ENCODE measurements at regions not wholly inside any gene's neighbourhood (a gene's known extent, or its start where the extent isn't known, plus 50 kb on each side); places are given as distances from the start of the nearest gene placed in this dataset.

DNA sequence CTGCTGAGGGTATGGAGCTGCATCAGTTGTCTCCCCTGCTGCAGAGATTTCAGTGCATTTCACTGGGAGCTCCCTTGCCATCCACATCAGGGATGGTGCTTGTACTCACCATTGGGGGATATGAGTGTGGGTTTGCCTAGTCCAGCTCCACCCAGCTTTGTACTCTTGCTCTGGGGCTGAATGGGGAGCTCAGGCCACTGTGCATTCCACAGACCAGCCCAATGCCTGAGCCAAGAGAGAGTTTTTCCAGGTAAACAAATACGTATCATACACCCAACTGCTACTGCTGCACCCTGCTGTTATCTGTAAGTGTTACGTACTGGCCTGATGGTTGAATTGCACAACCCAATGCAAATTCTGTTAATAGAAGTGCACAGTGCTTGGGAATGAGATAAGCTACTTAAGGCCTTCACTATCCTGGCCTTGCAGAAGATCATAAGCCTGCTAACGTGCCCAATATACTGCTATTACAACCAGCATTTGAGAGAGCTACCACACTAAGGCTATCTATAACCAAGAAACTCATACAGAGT, 205.0 kb upstream of the DMD start:
- dilution Hi-C loops (cut with MboI; ENCODE audit: extremely low pct_ligation_motif_present, low sequenced_read_pairs) = no loop called here
- Histone ChIP-seq H3K27ac (ENCODE audit: control insufficient read depth, insufficient read depth, low read length) (no peak overlapping the region), H3K79me2 (ENCODE audit: control insufficient read depth, insufficient read depth, low read length) (no peaks in the 10 kb centered on the region), H4K20me1 (ENCODE audit: control insufficient read depth, extremely low read depth, insufficient read depth, low read length) (no peaks in the 10 kb centered on the region), H3K36me3 (ENCODE audit: control insufficient read depth in 2 of 2, extremely low read depth in 1 of 2, insufficient read depth in 2 of 2, low read length in 2 of 2) (no peaks in the 10 kb centered on the region), H3K4me1 (ENCODE audit: control insufficient read depth, extremely low read depth, insufficient read depth, low read length) (no peaks in the 10 kb centered on the region), H3K9ac (ENCODE audit: control insufficient read depth, extremely low read depth, insufficient read depth, low read length) (no peak overlapping the region), H2AFZ (ENCODE audit: control insufficient read depth, low read length) (no peak overlapping the region), H3K9me1 (ENCODE audit: control insufficient read depth, extremely low read depth, insufficient read depth, low read length) (no peaks in the 10 kb centered on the region), H3K27me3 (ENCODE audit: control insufficient read depth, extremely low read depth, insufficient read depth, low read length) (no peaks in the 10 kb centered on the region), H3K4me3 (ENCODE audit: control insufficient read depth in 2 of 3, extremely low read depth in 1 of 3, insufficient read depth in 2 of 3, low read depth in 1 of 3, low read length in 3 of 3) (no peak overlapping the region), H3K9me3 (ENCODE audit: control insufficient read depth, low read depth, low read length) (no peaks in the 10 kb centered on the region), H3K4me2 (ENCODE audit: control insufficient read depth, extremely low read depth, insufficient read depth, low read depth, low read length) (no peak overlapping the region)
- FAIRE-seq (no peak), DNase-seq (ENCODE audit: low read depth, low spot score) (no peak)
- TF ChIP-seq, protein P1, sequence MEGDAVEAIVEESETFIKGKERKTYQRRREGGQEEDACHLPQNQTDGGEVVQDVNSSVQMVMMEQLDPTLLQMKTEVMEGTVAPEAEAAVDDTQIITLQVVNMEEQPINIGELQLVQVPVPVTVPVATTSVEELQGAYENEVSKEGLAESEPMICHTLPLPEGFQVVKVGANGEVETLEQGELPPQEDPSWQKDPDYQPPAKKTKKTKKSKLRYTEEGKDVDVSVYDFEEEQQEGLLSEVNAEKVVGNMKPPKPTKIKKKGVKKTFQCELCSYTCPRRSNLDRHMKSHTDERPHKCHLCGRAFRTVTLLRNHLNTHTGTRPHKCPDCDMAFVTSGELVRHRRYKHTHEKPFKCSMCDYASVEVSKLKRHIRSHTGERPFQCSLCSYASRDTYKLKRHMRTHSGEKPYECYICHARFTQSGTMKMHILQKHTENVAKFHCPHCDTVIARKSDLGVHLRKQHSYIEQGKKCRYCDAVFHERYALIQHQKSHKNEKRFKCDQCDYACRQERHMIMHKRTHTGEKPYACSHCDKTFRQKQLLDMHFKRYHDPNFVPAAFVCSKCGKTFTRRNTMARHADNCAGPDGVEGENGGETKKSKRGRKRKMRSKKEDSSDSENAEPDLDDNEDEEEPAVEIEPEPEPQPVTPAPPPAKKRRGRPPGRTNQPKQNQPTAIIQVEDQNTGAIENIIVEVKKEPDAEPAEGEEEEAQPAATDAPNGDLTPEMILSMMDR (optimal IDR thresholded peaks at IDR 0.05 in 1 of 3, IDR thresholded peaks at IDR 0.05 in 1 of 3, conservative IDR thresholded peaks at IDR 0.05 in 1 of 3; ENCODE audit: extremely low read depth in 1 of 3, insufficient read depth in 2 of 3, low read length in 3 of 3) = no peak
- no peak for TF ChIP-seq EZH2 (IDR thresholded peaks at IDR 0.05; ENCODE audit: low read length)

DNA sequence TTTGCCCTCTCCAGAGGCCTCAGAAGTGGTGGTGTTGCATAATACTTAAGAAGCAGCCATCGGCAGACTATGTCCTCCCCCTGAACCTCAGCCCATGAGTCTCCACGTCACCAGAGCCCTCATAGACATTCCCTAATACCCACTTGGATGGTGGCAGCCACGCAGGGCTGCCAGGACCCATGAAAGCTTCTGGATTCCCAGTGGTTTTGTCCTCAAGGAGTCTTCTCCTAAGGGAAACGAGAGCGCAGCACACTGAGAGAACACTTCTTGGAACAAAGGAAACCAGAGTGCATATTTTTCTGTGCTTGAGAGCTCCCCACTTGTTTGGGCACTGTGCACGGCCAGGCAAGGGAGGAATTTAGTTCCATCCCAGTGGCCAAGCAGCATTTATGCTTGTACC, 204.1 kb upstream of the DMD start:
- H3K9me3 ChIP-seq (ENCODE audit: control insufficient read depth, low read depth, low read length) = no peaks in the 10 kb centered on the region
- no peaks in the 10 kb centered on the region for H3K36me3 ChIP-seq (ENCODE audit: control insufficient read depth in 2 of 2, extremely low read depth in 1 of 2, insufficient read depth in 2 of 2, low read length in 2 of 2)
- no peak for FAIRE-seq
- dilution Hi-C loops (cut with MboI; ENCODE audit: extremely low pct_ligation_motif_present, low sequenced_read_pairs) = no loop called here
- no peak overlapping the region for H3K27ac ChIP-seq (ENCODE audit: control insufficient read depth, insufficient read depth, low read length)
- no peak overlapping the region for H2AFZ ChIP-seq (ENCODE audit: control insufficient read depth, low read length)
- no peak overlapping the region for H3K9ac ChIP-seq (ENCODE audit: control insufficient read depth, extremely low read depth, insufficient read depth, low read length)
- H3K27me3 ChIP-seq (ENCODE audit: control insufficient read depth, extremely low read depth, insufficient read depth, low read length) = no peaks in the 10 kb centered on the region
- DNase-seq (ENCODE audit: low read depth, low spot score) = no peak
- no peak overlapping the region for H3K4me2 ChIP-seq (ENCODE audit: control insufficient read depth, extremely low read depth, insufficient read depth, low read depth, low read length)
- H4K20me1 ChIP-seq (ENCODE audit: control insufficient read depth, extremely low read depth, insufficient read depth, low read length) = no peaks in the 10 kb centered on the region
- no peaks in the 10 kb centered on the region for H3K4me1 ChIP-seq (ENCODE audit: control insufficient read depth, extremely low read depth, insufficient read depth, low read length)
- no peaks in the 10 kb centered on the region for H3K79me2 ChIP-seq (ENCODE audit: control insufficient read depth, insufficient read depth, low read length)
- no peak for TF ChIP-seq EZH2 (IDR thresholded peaks at IDR 0.05; ENCODE audit: low read length)
- TF ChIP-seq, protein P1 (optimal IDR thresholded peaks at IDR 0.05 in 1 of 3, IDR thresholded peaks at IDR 0.05 in 1 of 3, conservative IDR thresholded peaks at IDR 0.05 in 1 of 3; ENCODE audit: extremely low read depth in 1 of 3, insufficient read depth in 2 of 3, low read length in 3 of 3) = no peak
- no peak overlapping the region for H3K4me3 ChIP-seq (ENCODE audit: control insufficient read depth in 2 of 3, extremely low read depth in 1 of 3, insufficient read depth in 2 of 3, low read depth in 1 of 3, low read length in 3 of 3)
- no peaks in the 10 kb centered on the region for H3K9me1 ChIP-seq (ENCODE audit: control insufficient read depth, extremely low read depth, insufficient read depth, low read length)
